ENCODE measurements at regions not wholly inside any gene's neighbourhood (a gene's known extent, or its start where the extent isn't known, plus 50 kb on each side); places are given as distances from the start of the nearest gene placed in this dataset.

- H3K4me3 ChIP-seq (ENCODE audit: low read depth, poor library complexity, severe bottlenecking): no peak overlapping the region
- TF ChIP-seq CTCF (IDR thresholded peaks at IDR 0.05) (no peak), POLR2A (IDR thresholded peaks at IDR 0.05) (no peak)
- DNase-seq (ENCODE audit: low spot score in 2 of 2): no peak
- intact Hi-C loops (cut with DNase I; ENCODE audit: low total_unique reads): no loop called here
- 94 to 95% methylated on average over 32 to 35 of the region's 37 CpGs for WGBS, 2 donors
Observed at GRCh38 chr7:71077743-71078476, 54.0 kb upstream of the GALNT17 start.
